Umbilical cord (tissue), 1 donor: ENCODE measurements at regions not wholly inside any gene's neighbourhood (a gene's known extent, or its start where the extent isn't known, plus 50 kb on each side); places are given as distances from the start of the nearest gene placed in this dataset.
"Not testable (repeated sequence)": the region's sequence is repeated elsewhere in the genome, so short reads cannot be mapped to it uniquely, and the experiment has no call there.

Experiments
- DNase-seq: peaks from one replicate; pipeline ENCODE4 v3.0.0-alpha.2; 2015; ENCODE audit warnings: low spot score

GRCh38 chr7:125468855-125469174, 539.2 kb upstream of the POT1 start:
- no peak for DNase-seq

- DNase-seq = no peak
These were observed 538.6 kb upstream of the POT1 start for GRCh38 chr7:125467996-125468854.

GRCh38 chr7:125465527-125465926, 535.9 kb upstream of the POT1 start:
- no peak for DNase-seq

- DNase-seq = no peak
These were observed 533.0 kb upstream of the POT1 start for GRCh38 chr7:125462615-125463014.

- no peak for DNase-seq
These were observed 529.4 kb upstream of the POT1 start for GRCh38 chr7:125459038-125459437.

- no peak for DNase-seq
These were observed 521.1 kb upstream of the POT1 start for GRCh38 chr7:125450749-125451148.

- DNase-seq = no peak
These were observed 516.2 kb upstream of the POT1 start for GRCh38 chr7:125445836-125446235.

- no peak for DNase-seq
These were observed 515.2 kb upstream of the POT1 start for GRCh38 chr7:125444864-125445263.

- no peak for DNase-seq
These were observed 506.6 kb upstream of the POT1 start for GRCh38 chr7:125436220-125436619.

- no peak for DNase-seq
These were observed 501.7 kb upstream of the POT1 start for GRCh38 chr7:125431349-125431748.

- DNase-seq = no peak
These were observed 500.4 kb upstream of the POT1 start for GRCh38 chr7:125430013-125430412.

- DNase-seq = no peak
These were observed 498.1 kb upstream of the POT1 start for GRCh38 chr7:125427676-125428075.

- DNase-seq = no peak
These were observed 495.9 kb upstream of the POT1 start for GRCh38 chr7:125425506-125425905.

- DNase-seq = no peak
These were observed 495.1 kb upstream of the POT1 start for GRCh38 chr7:125424721-125425120.

- DNase-seq = no peak
These were observed 494.0 kb upstream of the POT1 start for GRCh38 chr7:125423458-125424155.

GRCh38 chr7:125421407-125421806, 491.8 kb upstream of the POT1 start:
- not testable (repeated sequence) for DNase-seq

GRCh38 chr7:125412890-125413665, 483.5 kb upstream of the POT1 start:
- no peak for DNase-seq

GRCh38 chr7:125409921-125410320, 480.3 kb upstream of the POT1 start:
- peak; percentile 4 for DNase-seq

GRCh38 chr7:125406111-125406510, 476.5 kb upstream of the POT1 start:
- peak; percentile 9 for DNase-seq

GRCh38 chr7:125399408-125399807, 469.8 kb upstream of the POT1 start:
- DNase-seq = no peak

GRCh38 chr7:125396466-125397151, 467.0 kb upstream of the POT1 start:
- DNase-seq = no peak

GRCh38 chr7:125391921-125392320, 462.3 kb upstream of the POT1 start:
- no peak for DNase-seq
